ENCODE measurements at regions not wholly inside any gene's neighbourhood (a gene's known extent, or its start where the extent isn't known, plus 50 kb on each side); places are given as distances from the start of the nearest gene placed in this dataset.

- Histone ChIP-seq H3K9me3 (ENCODE audit: control insufficient read depth in 2 of 3, insufficient read depth in 1 of 3, low read length in 3 of 3) (no peaks in the 10 kb centered on the region), H3K4me3 (ENCODE audit: low read length in 3 of 3) (no peak overlapping the region), H3K27me3 (ENCODE audit: control insufficient read depth, insufficient read depth, low read length) (no peaks in the 10 kb centered on the region), H3K27ac (ENCODE audit: low read depth in 2 of 2, low read length in 2 of 2) (no peak overlapping the region), H3K4me1 (ENCODE audit: control insufficient read depth in 2 of 3, insufficient read depth in 2 of 3, low read depth in 1 of 3, low read length in 3 of 3) (no peaks in the 10 kb centered on the region), H3K9ac (ENCODE audit: low read length in 3 of 3) (no peak overlapping the region), H3K36me3 (ENCODE audit: control insufficient read depth in 2 of 3, insufficient read depth in 3 of 3, low read length in 3 of 3) (no peaks in the 10 kb centered on the region)
- FAIRE-seq (no peak), DNase-seq (no peak)
- no peak for TF ChIP-seq CTCF (IDR thresholded peaks at IDR 0.05; ENCODE audit: borderline replicate concordance, extremely low read depth, insufficient read depth)
- intact Hi-C loops (cut with DNase I) = no loop called here
Observed at GRCh38 chr20:39359981-39360620, 398.0 kb downstream of the DHX35 start.

- Histone ChIP-seq H3K4me1 (ENCODE audit: control insufficient read depth in 2 of 3, insufficient read depth in 2 of 3, low read depth in 1 of 3, low read length in 3 of 3) (no peaks in the 10 kb centered on the region), H3K27ac (ENCODE audit: low read depth in 2 of 2, low read length in 2 of 2) (no peak overlapping the region), H3K27me3 (ENCODE audit: control insufficient read depth, insufficient read depth, low read length) (no peaks in the 10 kb centered on the region), H3K36me3 (ENCODE audit: control insufficient read depth in 2 of 3, insufficient read depth in 3 of 3, low read length in 3 of 3) (no peaks in the 10 kb centered on the region), H3K9me3 (ENCODE audit: control insufficient read depth in 2 of 3, insufficient read depth in 1 of 3, low read length in 3 of 3) (no peaks in the 10 kb centered on the region), H3K9ac (ENCODE audit: low read length in 3 of 3) (no peak overlapping the region), H3K4me3 (ENCODE audit: low read length in 3 of 3) (no peak overlapping the region)
- intact Hi-C loops (cut with DNase I) = no loop called here
- FAIRE-seq (no peak), DNase-seq (no peak)
- no peak for TF ChIP-seq CTCF (IDR thresholded peaks at IDR 0.05; ENCODE audit: borderline replicate concordance, extremely low read depth, insufficient read depth)
Observed at GRCh38 chr20:39358052-39358451, 395.9 kb downstream of the DHX35 start.

GRCh38 chr20:39356908-39357307, 394.8 kb downstream of the DHX35 start:
- H3K36me3 ChIP-seq (ENCODE audit: control insufficient read depth in 2 of 3, insufficient read depth in 3 of 3, low read length in 3 of 3) = no peaks in the 10 kb centered on the region
- no peak overlapping the region for H3K27ac ChIP-seq (ENCODE audit: low read depth in 2 of 2, low read length in 2 of 2)
- H3K27me3 ChIP-seq (ENCODE audit: control insufficient read depth, insufficient read depth, low read length) = no peaks in the 10 kb centered on the region
- DNase-seq = no peak
- H3K9me3 ChIP-seq (ENCODE audit: control insufficient read depth in 2 of 3, insufficient read depth in 1 of 3, low read length in 3 of 3) = no peaks in the 10 kb centered on the region
- intact Hi-C loops (cut with DNase I) = no loop called here
- FAIRE-seq = no peak
- no peak for TF ChIP-seq CTCF (IDR thresholded peaks at IDR 0.05; ENCODE audit: borderline replicate concordance, extremely low read depth, insufficient read depth)
- no peak overlapping the region for H3K4me3 ChIP-seq (ENCODE audit: low read length in 3 of 3)
- no peaks in the 10 kb centered on the region for H3K4me1 ChIP-seq (ENCODE audit: control insufficient read depth in 2 of 3, insufficient read depth in 2 of 3, low read depth in 1 of 3, low read length in 3 of 3)
- no peak overlapping the region for H3K9ac ChIP-seq (ENCODE audit: low read length in 3 of 3)

GRCh38 chr20:39349240-39349639, 387.1 kb downstream of the DHX35 start:
- no peak for TF ChIP-seq CTCF (IDR thresholded peaks at IDR 0.05; ENCODE audit: borderline replicate concordance, extremely low read depth, insufficient read depth)
- Histone ChIP-seq H3K9me3 (ENCODE audit: control insufficient read depth in 2 of 3, insufficient read depth in 1 of 3, low read length in 3 of 3) (peaks cover 0 to 11% (median 2%) of the 10 kb centered on the region in 3 donors), H3K4me1 (ENCODE audit: control insufficient read depth in 2 of 3, insufficient read depth in 2 of 3, low read depth in 1 of 3, low read length in 3 of 3) (no peaks in the 10 kb centered on the region), H3K4me3 (ENCODE audit: low read length in 3 of 3) (no peak overlapping the region), H3K9ac (ENCODE audit: low read length in 3 of 3) (no peak overlapping the region), H3K27ac (ENCODE audit: low read depth in 2 of 2, low read length in 2 of 2) (no peak overlapping the region), H3K36me3 (ENCODE audit: control insufficient read depth in 2 of 3, insufficient read depth in 3 of 3, low read length in 3 of 3) (no peaks in the 10 kb centered on the region), H3K27me3 (ENCODE audit: control insufficient read depth, insufficient read depth, low read length) (no peaks in the 10 kb centered on the region)
- DNase-seq (no peak), FAIRE-seq (no peak)
- intact Hi-C loops (cut with DNase I) = no loop called here

Data from kidney (tissue), 13 donors.